KMS-11 (cell line): ENCODE measurements at regions not wholly inside any gene's neighbourhood (a gene's known extent, or its start where the extent isn't known, plus 50 kb on each side); places are given as distances from the start of the nearest gene placed in this dataset.

Source experiments
- H2AFZ ChIP-seq: fragments of 200-600 bp; sonication (generic); 2 replicates; pipeline ENCODE4 v1.6.1; 2016; ENCODE audit warnings: antibody characterized with exemption, mixed run types, low read depth
- H3K27ac ChIP-seq: fragments of 200-600 bp; sonication (generic); 2 replicates; pipeline ENCODE4 v1.6.1; 2016; ENCODE audit warnings: mild to moderate bottlenecking, mixed run types
- H3K27me3 ChIP-seq: fragments of 200-600 bp; sonication (generic); 2 replicates; pipeline ENCODE4 v1.6.1; 2017; ENCODE audit warnings: mild to moderate bottlenecking, low read depth, mixed run types, moderate library complexity; ENCODE audit not compliant: insufficient read depth
- H3K36me3 ChIP-seq: fragments of 200-600 bp; sonication (generic); 2 replicates; pipeline ENCODE4 v1.6.1; 2017; ENCODE audit warnings: mild to moderate bottlenecking, mixed run types; ENCODE audit not compliant: insufficient read depth
- H3K4me1 ChIP-seq: fragments of 200-600 bp; sonication (generic); 2 replicates; pipeline ENCODE4 v1.6.1; 2016; ENCODE audit warnings: mild to moderate bottlenecking, low read depth, mixed run types; ENCODE audit not compliant: poor library complexity, severe bottlenecking
- H3K4me2 ChIP-seq: fragments of 200-600 bp; sonication (generic); 2 replicates; pipeline ENCODE4 v1.7.0; 2016; ENCODE audit warnings: mild to moderate bottlenecking, mixed run types
- H3K4me3 ChIP-seq: fragments of 200-600 bp; sonication (generic); IDR thresholded peaks from 2 replicates; pipeline ENCODE4 v1.6.1; 2017; ENCODE audit warnings: low read depth, low read length, mixed read lengths; ENCODE audit not compliant: insufficient read depth
- H3K79me2 ChIP-seq: fragments of 200-600 bp; sonication (generic); 2 replicates; pipeline ENCODE4 v1.6.1; 2016; ENCODE audit warnings: low read depth, mixed run types; ENCODE audit not compliant: insufficient read depth
- H3K9ac ChIP-seq: fragments of 200-600 bp; sonication (generic); 2 replicates; pipeline ENCODE4 v1.6.1; 2016; ENCODE audit warnings: mild to moderate bottlenecking, mixed run types
- H4K20me1 ChIP-seq: fragments of 200-600 bp; sonication (generic); 2 replicates; pipeline ENCODE4 v1.6.1; 2016; ENCODE audit warnings: mild to moderate bottlenecking, mixed run types; ENCODE audit not compliant: insufficient read depth
- CTCF ChIP-seq: fragments of 200-600 bp; sonication (generic); conservative IDR thresholded peaks from 2 replicates; pipeline ENCODE4 v1.6.1; 2017; ENCODE audit warnings: low read depth, mild to moderate bottlenecking, antibody characterized with exemption, low read length, moderate library complexity, mixed read lengths

GRCh38 chr1:163604896-163605295 is 283.1 kb downstream of the NUF2 start:
- H3K4me1 ChIP-seq = no peaks in the 10 kb centered on the region
- H3K27ac ChIP-seq = no peak overlapping the region
- no peak overlapping the region for H3K9ac ChIP-seq
- no peak for TF ChIP-seq CTCF
- H3K79me2 ChIP-seq = no peaks in the 10 kb centered on the region
- H3K36me3 ChIP-seq = no peaks in the 10 kb centered on the region
- no peaks in the 10 kb centered on the region for H3K27me3 ChIP-seq
- no peak overlapping the region for H3K4me2 ChIP-seq
- no peak overlapping the region for H3K4me3 ChIP-seq
- H2AFZ ChIP-seq = no peak overlapping the region
- no peaks in the 10 kb centered on the region for H4K20me1 ChIP-seq

DNA sequence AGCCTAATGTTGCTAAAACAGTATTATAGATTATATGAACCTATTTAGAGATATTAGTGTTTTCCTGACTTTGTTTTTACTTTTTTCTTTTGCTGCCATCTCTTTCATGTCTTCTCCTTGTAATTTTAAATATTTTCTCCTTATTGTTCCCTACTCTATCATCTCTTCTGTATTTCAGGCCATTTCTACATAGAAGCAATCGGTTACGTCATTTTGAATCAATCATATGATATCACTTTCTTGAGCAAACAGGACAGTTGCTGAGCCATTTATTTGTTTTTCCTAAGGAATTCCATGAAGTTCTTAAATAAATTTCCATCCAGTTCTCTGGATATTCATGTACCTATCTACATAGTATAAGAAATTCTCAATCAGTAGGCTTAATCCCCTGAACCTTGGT is 287.2 kb downstream of the NUF2 start:
- Histone ChIP-seq H4K20me1 (no peaks in the 10 kb centered on the region), H3K4me3 (no peak overlapping the region), H3K9ac (no peak overlapping the region), H3K36me3 (no peaks in the 10 kb centered on the region), H3K27ac (no peak overlapping the region), H2AFZ (no peak overlapping the region), H3K27me3 (no peaks in the 10 kb centered on the region), H3K79me2 (no peaks in the 10 kb centered on the region), H3K4me2 (no peak overlapping the region), H3K4me1 (no peaks in the 10 kb centered on the region)
- no peak for TF ChIP-seq CTCF

GRCh38 chr1:163609858-163610257 is 288.1 kb downstream of the NUF2 start:
- no peak overlapping the region for H3K4me2 ChIP-seq
- H3K36me3 ChIP-seq = no peaks in the 10 kb centered on the region
- H3K27me3 ChIP-seq = no peaks in the 10 kb centered on the region
- no peaks in the 10 kb centered on the region for H3K4me1 ChIP-seq
- no peak overlapping the region for H3K27ac ChIP-seq
- TF ChIP-seq CTCF = no peak
- H3K9ac ChIP-seq = no peak overlapping the region
- H3K4me3 ChIP-seq = no peak overlapping the region
- no peak overlapping the region for H2AFZ ChIP-seq
- no peaks in the 10 kb centered on the region for H4K20me1 ChIP-seq
- H3K79me2 ChIP-seq = no peaks in the 10 kb centered on the region

DNA sequence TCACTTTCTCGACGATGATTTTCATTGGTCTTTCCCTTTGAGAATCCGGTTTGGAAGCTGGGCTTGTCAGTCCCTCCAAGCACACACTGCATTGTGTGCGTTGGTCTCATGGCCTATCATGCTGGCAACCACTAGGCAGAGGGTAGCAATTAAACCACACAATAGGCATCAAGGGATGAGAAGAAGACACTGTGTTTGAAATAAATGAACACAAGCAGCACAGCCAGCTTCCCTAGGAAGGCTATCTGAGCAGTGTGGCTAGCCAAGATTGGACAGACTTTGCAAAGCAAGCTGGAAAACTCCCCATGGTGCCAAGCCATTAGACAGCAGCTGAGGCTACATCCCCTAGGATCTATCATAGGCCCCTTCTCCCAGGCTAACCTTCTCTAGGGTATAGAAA is 288.7 kb downstream of the NUF2 start:
- Histone ChIP-seq H3K27me3 (no peaks in the 10 kb centered on the region), H3K4me1 (no peaks in the 10 kb centered on the region), H3K9ac (no peak overlapping the region), H3K36me3 (no peaks in the 10 kb centered on the region), H3K79me2 (no peaks in the 10 kb centered on the region), H3K4me2 (no peak overlapping the region), H3K4me3 (no peak overlapping the region), H4K20me1 (no peaks in the 10 kb centered on the region), H3K27ac (no peak overlapping the region), H2AFZ (no peak overlapping the region)
- TF ChIP-seq CTCF = no peak

DNA sequence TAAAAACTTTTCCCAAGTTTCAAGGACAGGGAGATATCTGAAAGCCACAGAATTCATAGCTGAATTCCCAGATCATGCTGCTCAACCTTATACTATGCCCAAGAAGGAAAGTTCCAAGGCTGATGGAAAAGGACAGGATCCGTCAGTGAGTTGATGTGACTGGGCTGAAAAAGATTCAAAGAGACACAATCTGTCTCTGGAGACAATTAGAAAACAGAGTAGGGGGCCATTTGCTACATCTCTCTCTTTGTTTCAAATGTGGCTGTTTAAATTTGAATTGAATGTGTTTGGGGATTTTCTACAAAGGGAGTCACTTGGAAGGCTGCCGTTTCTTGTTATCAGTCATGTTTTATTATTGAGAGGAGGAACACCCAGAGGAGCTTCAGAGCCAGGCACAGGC is 292.6 kb downstream of the NUF2 start:
- Histone ChIP-seq H4K20me1 (no peaks in the 10 kb centered on the region), H3K79me2 (no peaks in the 10 kb centered on the region), H3K9ac (no peak overlapping the region), H3K27ac (no peak overlapping the region), H3K4me3 (no peak overlapping the region), H3K4me2 (no peak overlapping the region), H3K27me3 (no peaks in the 10 kb centered on the region), H3K36me3 (no peaks in the 10 kb centered on the region), H3K4me1 (no peaks in the 10 kb centered on the region), H2AFZ (no peak overlapping the region)
- TF ChIP-seq CTCF = no peak
